ENCODE measurements at regions not wholly inside any gene's neighbourhood (a gene's known extent, or its start where the extent isn't known, plus 50 kb on each side); places are given as distances from the start of the nearest gene placed in this dataset.

DNA sequence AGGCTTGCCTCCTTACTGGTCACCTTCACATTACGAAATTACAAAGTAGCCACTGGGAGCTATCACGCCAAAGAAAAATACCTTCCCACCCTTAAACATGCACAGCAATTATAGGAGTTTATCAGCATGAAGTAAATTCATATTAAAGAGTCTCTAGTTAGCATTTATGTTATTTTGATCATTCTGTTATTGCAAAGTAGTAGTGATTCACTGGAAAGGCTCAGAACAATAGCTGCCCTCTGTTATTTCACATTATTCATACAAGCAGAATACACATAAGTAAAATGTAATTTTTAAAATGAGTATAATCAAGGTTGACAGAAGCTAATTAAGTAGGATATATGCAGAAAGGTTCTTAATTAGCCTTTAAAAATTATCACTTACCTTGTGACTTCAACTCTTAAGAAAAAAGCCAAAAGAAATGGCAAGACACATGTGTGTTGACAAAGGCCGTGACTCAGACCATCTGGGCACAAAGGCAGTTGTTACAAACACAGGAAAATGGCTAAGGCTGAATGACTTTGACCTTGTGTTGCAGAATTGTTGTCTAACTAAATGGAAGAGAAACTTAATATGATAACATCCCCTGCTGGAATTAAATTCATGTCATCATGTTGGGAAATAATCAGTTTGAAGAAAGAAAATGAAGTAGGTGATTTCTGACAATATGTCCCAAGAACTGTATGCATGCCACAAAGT is 108.3 kb downstream of the ARL6IP6 start:
- no peaks in the 10 kb centered on the region for H3K9me3 ChIP-seq
- H3K36me3 ChIP-seq: no peaks in the 10 kb centered on the region
- H3K27me3 ChIP-seq: no peaks in the 10 kb centered on the region
- H3K27ac ChIP-seq: no peak overlapping the region
- no peak for TF ChIP-seq CTCF (IDR thresholded peaks at IDR 0.05)
- no peak overlapping the region for H3K4me3 ChIP-seq (ENCODE audit: low read depth in 1 of 2, low read length in 1 of 2)
- no peaks in the 10 kb centered on the region for H3K4me1 ChIP-seq (ENCODE audit: control insufficient read depth in 1 of 2, insufficient read depth in 1 of 2, low read depth in 1 of 2, low read length in 1 of 2)

GRCh38 chr2:152825834-152826233 is 107.4 kb downstream of the ARL6IP6 start:
- no peaks in the 10 kb centered on the region for H3K4me1 ChIP-seq (ENCODE audit: control insufficient read depth in 1 of 2, insufficient read depth in 1 of 2, low read depth in 1 of 2, low read length in 1 of 2)
- no peaks in the 10 kb centered on the region for H3K27me3 ChIP-seq
- H3K36me3 ChIP-seq: no peaks in the 10 kb centered on the region
- no peak for TF ChIP-seq CTCF (IDR thresholded peaks at IDR 0.05)
- H3K4me3 ChIP-seq (ENCODE audit: low read depth in 1 of 2, low read length in 1 of 2): no peak overlapping the region
- H3K27ac ChIP-seq: no peak overlapping the region
- H3K9me3 ChIP-seq: no peaks in the 10 kb centered on the region

- Histone ChIP-seq H3K4me1 (ENCODE audit: control insufficient read depth in 1 of 2, insufficient read depth in 1 of 2, low read depth in 1 of 2, low read length in 1 of 2) (no peaks in the 10 kb centered on the region), H3K27ac (no peak overlapping the region), H3K4me3 (ENCODE audit: low read depth in 1 of 2, low read length in 1 of 2) (no peak overlapping the region), H3K27me3 (no peaks in the 10 kb centered on the region), H3K36me3 (no peaks in the 10 kb centered on the region), H3K9me3 (no peaks in the 10 kb centered on the region)
- no peak for TF ChIP-seq CTCF (IDR thresholded peaks at IDR 0.05)
Measured at GRCh38 chr2:152823905-152824304, 105.5 kb downstream of the ARL6IP6 start.

GRCh38 chr2:152822676-152823075 is 104.3 kb downstream of the ARL6IP6 start:
- H3K36me3 ChIP-seq: no peaks in the 10 kb centered on the region
- TF ChIP-seq CTCF (IDR thresholded peaks at IDR 0.05): no peak
- H3K4me3 ChIP-seq (ENCODE audit: low read depth in 1 of 2, low read length in 1 of 2): no peak overlapping the region
- H3K4me1 ChIP-seq (ENCODE audit: control insufficient read depth in 1 of 2, insufficient read depth in 1 of 2, low read depth in 1 of 2, low read length in 1 of 2): no peaks in the 10 kb centered on the region
- H3K27me3 ChIP-seq: no peaks in the 10 kb centered on the region
- no peak overlapping the region for H3K27ac ChIP-seq
- H3K9me3 ChIP-seq: no peaks in the 10 kb centered on the region

- Histone ChIP-seq H3K27ac (no peak overlapping the region), H3K4me1 (ENCODE audit: control insufficient read depth in 1 of 2, insufficient read depth in 1 of 2, low read depth in 1 of 2, low read length in 1 of 2) (no peaks in the 10 kb centered on the region), H3K36me3 (no peaks in the 10 kb centered on the region), H3K9me3 (no peaks in the 10 kb centered on the region), H3K4me3 (ENCODE audit: low read depth in 1 of 2, low read length in 1 of 2) (no peak overlapping the region), H3K27me3 (no peaks in the 10 kb centered on the region)
- TF ChIP-seq CTCF (IDR thresholded peaks at IDR 0.05): no peak
Measured at GRCh38 chr2:152820048-152820447, 101.6 kb downstream of the ARL6IP6 start.

All from neutrophil (primary cell).